ENCODE measurements at regions not wholly inside any gene's neighbourhood (a gene's known extent, or its start where the extent isn't known, plus 50 kb on each side); places are given as distances from the start of the nearest gene placed in this dataset.
A peak's percentile ranks its signal among the peaks of the same experiment; 100 is the strongest.
"Not testable (repeated sequence)": the region's sequence is repeated elsewhere in the genome, so short reads cannot be mapped to it uniquely, and the experiment has no call there.

DNA sequence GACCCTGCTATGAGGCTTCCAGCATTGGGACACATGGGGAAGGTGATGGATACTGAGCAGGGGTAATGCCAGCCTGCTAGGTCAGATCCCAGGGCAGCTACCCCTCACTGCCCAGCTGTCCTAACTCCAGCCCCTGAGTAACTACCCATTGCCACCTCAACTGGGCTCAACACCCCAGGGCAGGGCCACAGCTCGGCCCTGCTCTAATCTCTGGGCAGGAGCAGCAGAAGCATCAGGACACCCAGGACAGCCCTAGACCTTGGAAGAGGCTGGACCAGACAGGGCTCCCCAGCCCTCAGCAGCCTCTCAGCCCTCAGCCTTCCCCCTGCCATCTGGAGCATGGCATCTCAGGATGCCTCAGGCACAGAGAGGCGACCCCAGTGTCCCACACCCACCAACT lies 67.4 kb upstream of the TOP1 start:
- no peaks in the 10 kb centered on the region for H3K27me3 ChIP-seq (ENCODE audit: control insufficient read depth in 1 of 2, insufficient read depth in 2 of 2, low read length in 2 of 2)
- H3K9me3 ChIP-seq (ENCODE audit: control insufficient read depth in 2 of 2, insufficient read depth in 1 of 2, low read depth in 1 of 2, low read length in 1 of 2): no peaks in the 10 kb centered on the region
- H3K27ac ChIP-seq (ENCODE audit: low read depth in 2 of 2, low read length in 1 of 2): no peak overlapping the region
- no peak overlapping the region for H3K4me3 ChIP-seq (ENCODE audit: low read depth in 1 of 2, low read length in 2 of 2)
- H3K36me3 ChIP-seq (ENCODE audit: control insufficient read depth in 2 of 2, insufficient read depth in 2 of 2, low read length in 1 of 2): no peaks in the 10 kb centered on the region
- peaks cover 3% of the 10 kb centered on the region in 2 donors for H3K4me1 ChIP-seq (ENCODE audit: control insufficient read depth in 2 of 2, insufficient read depth in 2 of 2, low read length in 1 of 2)
- 69 to 71% methylated on average over 2 of the region's 2 CpGs for WGBS, 2 donors

DNA sequence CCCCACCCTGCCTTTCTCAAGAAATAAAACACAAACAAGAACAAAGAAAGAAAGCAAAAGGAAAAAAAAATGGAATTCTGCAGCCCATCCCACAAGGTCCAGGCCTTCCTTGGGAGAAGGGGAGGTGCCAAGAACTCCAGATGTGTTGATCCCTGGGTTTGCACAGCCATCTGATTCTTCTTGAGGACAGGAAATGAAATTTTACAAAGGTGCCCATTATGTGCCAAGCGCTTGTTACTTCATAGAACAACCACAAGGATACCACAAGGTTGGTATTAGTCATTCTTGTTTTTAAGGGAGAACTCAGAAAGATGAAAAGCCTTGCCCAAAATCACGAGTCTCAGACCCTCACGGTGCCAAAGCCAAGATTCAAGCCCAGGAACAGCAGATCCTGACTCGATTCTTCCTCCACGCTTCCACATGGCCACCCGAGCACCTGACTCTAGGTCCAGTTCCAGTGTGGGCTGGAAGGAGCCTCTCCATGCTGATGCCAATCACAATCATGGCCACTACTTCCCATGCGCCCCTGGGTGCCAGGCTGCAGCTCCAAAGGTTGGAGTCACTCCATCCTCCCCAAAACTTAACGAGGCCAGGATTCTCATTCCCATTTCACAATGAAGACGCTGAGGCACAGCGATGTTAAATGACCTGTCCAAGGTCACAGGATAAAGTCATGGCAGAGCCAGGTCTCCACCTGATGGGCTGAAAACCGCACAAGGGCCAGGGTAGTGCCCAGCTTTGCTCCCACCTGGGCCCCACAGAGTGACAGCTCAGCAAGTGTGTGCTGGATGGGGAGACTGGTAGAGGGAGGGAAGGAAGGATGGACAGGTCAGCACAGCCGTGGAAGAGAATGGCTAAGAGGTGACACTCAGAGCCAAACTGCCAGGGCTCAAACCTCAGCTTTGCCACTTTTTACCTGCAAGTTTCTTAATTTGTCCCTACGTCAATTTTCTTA lies 66.7 kb upstream of the TOP1 start:
- H3K36me3 ChIP-seq (ENCODE audit: control insufficient read depth in 2 of 2, insufficient read depth in 2 of 2, low read length in 1 of 2): no peaks in the 10 kb centered on the region
- H3K4me3 ChIP-seq (ENCODE audit: low read depth in 1 of 2, low read length in 2 of 2): no peak overlapping the region
- H3K9me3 ChIP-seq (ENCODE audit: control insufficient read depth in 2 of 2, insufficient read depth in 1 of 2, low read depth in 1 of 2, low read length in 1 of 2): no peaks in the 10 kb centered on the region
- H3K27me3 ChIP-seq (ENCODE audit: control insufficient read depth in 1 of 2, insufficient read depth in 2 of 2, low read length in 2 of 2): no peaks in the 10 kb centered on the region
- H3K4me1 ChIP-seq (ENCODE audit: control insufficient read depth in 2 of 2, insufficient read depth in 2 of 2, low read length in 1 of 2): peaks cover 3% of the 10 kb centered on the region in 2 donors
- 83 to 85% methylated on average over 13 of the region's 13 CpGs for WGBS, 2 donors
- H3K27ac ChIP-seq (ENCODE audit: low read depth in 2 of 2, low read length in 1 of 2): no peak overlapping the region

DNA sequence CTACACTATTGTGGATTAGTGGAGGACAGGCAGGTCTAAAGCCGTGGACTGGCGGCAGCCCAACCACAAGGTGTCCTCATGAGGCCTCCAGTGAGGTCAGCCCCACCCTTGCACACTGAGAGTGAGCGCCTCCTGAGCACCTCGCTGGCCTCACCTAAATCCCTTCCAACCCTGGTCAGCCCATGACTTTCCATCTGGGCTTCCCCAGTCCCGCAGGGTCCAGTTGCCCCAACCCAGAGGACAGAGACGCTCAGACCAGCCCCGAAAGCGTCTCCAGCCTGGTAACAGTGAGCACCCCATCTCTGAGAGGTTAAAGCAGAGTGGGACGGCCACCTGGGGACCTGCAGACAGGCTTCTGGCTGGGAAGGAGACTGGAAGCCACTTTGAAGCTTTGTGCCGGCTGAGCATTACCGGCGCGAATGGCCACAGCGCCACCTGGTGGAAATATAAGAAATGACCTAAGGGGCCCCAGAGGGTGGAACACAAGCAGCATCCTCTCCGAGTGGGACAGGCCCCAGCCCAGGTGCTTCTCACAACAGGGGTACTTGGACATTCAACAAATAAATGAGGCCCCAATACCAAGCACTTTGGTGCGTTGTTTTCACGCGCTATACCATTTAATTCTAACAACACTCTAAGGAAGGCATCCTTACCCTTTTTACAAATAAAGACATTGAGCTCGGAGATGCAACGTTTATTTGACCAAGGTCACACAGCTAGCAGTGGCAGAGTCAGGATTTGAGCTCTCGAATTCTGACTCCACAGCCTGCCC lies 65.7 kb upstream of the TOP1 start:
- no peaks in the 10 kb centered on the region for H3K36me3 ChIP-seq (ENCODE audit: control insufficient read depth in 2 of 2, insufficient read depth in 2 of 2, low read length in 1 of 2)
- H3K27ac ChIP-seq (ENCODE audit: low read depth in 2 of 2, low read length in 1 of 2): no peak overlapping the region
- H3K27me3 ChIP-seq (ENCODE audit: control insufficient read depth in 1 of 2, insufficient read depth in 2 of 2, low read length in 2 of 2): no peaks in the 10 kb centered on the region
- peaks cover 3% of the 10 kb centered on the region in 2 donors for H3K4me1 ChIP-seq (ENCODE audit: control insufficient read depth in 2 of 2, insufficient read depth in 2 of 2, low read length in 1 of 2)
- H3K4me3 ChIP-seq (ENCODE audit: low read depth in 1 of 2, low read length in 2 of 2): no peak overlapping the region
- 27 to 28% methylated on average over 21 of the region's 21 CpGs for WGBS, 2 donors
- H3K9me3 ChIP-seq (ENCODE audit: control insufficient read depth in 2 of 2, insufficient read depth in 1 of 2, low read depth in 1 of 2, low read length in 1 of 2): no peaks in the 10 kb centered on the region

DNA sequence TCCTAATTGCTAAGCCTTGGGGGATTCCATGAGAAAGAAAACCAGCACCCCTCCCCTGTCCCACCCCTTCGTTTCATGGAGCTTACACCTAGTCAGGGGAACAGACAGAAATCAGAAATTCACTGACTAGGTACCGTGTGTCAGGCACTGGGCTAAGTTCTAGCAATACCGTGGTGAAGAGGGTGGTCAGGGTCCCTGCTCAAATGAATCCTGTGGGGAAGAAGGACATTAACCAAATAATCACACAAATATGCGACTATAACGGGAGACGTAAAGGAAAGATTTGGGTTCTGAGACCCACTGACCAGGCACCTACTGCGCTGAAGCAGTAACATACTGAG lies 65.1 kb upstream of the TOP1 start:
- WGBS, 2 donors: 80 to 87% methylated on average over 7 of the region's 7 CpGs
- Histone ChIP-seq H3K4me3 (ENCODE audit: low read depth in 1 of 2, low read length in 2 of 2) (no peak overlapping the region), H3K9me3 (ENCODE audit: control insufficient read depth in 2 of 2, insufficient read depth in 1 of 2, low read depth in 1 of 2, low read length in 1 of 2) (no peaks in the 10 kb centered on the region), H3K36me3 (ENCODE audit: control insufficient read depth in 2 of 2, insufficient read depth in 2 of 2, low read length in 1 of 2) (no peaks in the 10 kb centered on the region), H3K4me1 (ENCODE audit: control insufficient read depth in 2 of 2, insufficient read depth in 2 of 2, low read length in 1 of 2) (peaks cover 3% of the 10 kb centered on the region in 2 donors), H3K27me3 (ENCODE audit: control insufficient read depth in 1 of 2, insufficient read depth in 2 of 2, low read length in 2 of 2) (no peaks in the 10 kb centered on the region), H3K27ac (ENCODE audit: low read depth in 2 of 2, low read length in 1 of 2) (no peak overlapping the region)

DNA sequence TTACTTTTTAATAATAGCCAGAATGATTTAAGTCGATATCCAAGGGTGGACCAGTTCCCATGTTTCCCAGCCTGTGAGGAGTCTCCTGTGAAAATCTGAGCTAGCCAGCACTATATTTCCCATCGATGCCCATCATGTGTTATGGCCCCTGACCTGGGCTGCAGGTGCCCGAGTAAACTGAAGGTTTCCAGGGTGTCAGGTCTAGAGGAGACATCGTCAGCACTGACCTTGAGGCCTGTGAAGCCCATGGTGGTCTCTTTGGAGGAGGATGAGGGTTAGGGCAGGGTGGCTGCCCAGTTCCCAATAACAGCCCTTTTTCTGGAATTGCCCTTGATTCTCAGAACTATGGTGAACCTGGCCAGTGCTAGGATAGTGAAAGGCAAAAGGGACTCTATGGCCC lies 63.0 kb upstream of the TOP1 start:
- Histone ChIP-seq H3K27ac (ENCODE audit: low read depth in 2 of 2, low read length in 1 of 2) (no peak overlapping the region), H3K36me3 (ENCODE audit: control insufficient read depth in 2 of 2, insufficient read depth in 2 of 2, low read length in 1 of 2) (no peaks in the 10 kb centered on the region), H3K9me3 (ENCODE audit: control insufficient read depth in 2 of 2, insufficient read depth in 1 of 2, low read depth in 1 of 2, low read length in 1 of 2) (no peaks in the 10 kb centered on the region), H3K4me3 (ENCODE audit: low read depth in 1 of 2, low read length in 2 of 2) (no peak overlapping the region), H3K4me1 (ENCODE audit: control insufficient read depth in 2 of 2, insufficient read depth in 2 of 2, low read length in 1 of 2) (peaks cover 3% of the 10 kb centered on the region in 2 donors), H3K27me3 (ENCODE audit: control insufficient read depth in 1 of 2, insufficient read depth in 2 of 2, low read length in 2 of 2) (no peaks in the 10 kb centered on the region)
- WGBS, 2 donors: 90 to 91% methylated on average over 4 of the region's 4 CpGs

DNA sequence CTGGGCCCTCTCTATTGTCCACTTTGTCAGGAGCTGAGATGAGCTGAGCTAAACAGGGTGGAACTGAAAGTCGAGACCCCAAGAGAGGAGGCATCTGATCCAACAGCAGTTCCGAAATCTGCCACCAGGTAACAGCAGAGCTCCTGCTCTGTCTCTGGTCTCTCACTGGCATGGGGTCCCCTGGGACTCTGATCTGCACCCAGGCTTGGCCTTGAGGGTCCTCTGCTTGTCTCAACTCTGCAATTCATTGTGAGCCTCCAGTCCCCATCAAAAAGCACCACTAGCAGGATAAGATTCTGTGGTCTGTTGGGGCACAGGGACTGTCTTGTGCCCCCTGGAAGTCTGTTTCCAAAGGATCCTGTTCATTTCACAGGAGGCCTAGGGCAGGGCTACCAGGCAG lies 62.5 kb upstream of the TOP1 start:
- no peaks in the 10 kb centered on the region for H3K9me3 ChIP-seq (ENCODE audit: control insufficient read depth in 2 of 2, insufficient read depth in 1 of 2, low read depth in 1 of 2, low read length in 1 of 2)
- H3K4me1 ChIP-seq (ENCODE audit: control insufficient read depth in 2 of 2, insufficient read depth in 2 of 2, low read length in 1 of 2): peaks cover 3% of the 10 kb centered on the region in 2 donors
- no peak overlapping the region for H3K27ac ChIP-seq (ENCODE audit: low read depth in 2 of 2, low read length in 1 of 2)
- 83 to 85% methylated on average over 2 of the region's 2 CpGs for WGBS, 2 donors
- H3K36me3 ChIP-seq (ENCODE audit: control insufficient read depth in 2 of 2, insufficient read depth in 2 of 2, low read length in 1 of 2): no peaks in the 10 kb centered on the region
- no peak overlapping the region for H3K4me3 ChIP-seq (ENCODE audit: low read depth in 1 of 2, low read length in 2 of 2)
- no peaks in the 10 kb centered on the region for H3K27me3 ChIP-seq (ENCODE audit: control insufficient read depth in 1 of 2, insufficient read depth in 2 of 2, low read length in 2 of 2)

DNA sequence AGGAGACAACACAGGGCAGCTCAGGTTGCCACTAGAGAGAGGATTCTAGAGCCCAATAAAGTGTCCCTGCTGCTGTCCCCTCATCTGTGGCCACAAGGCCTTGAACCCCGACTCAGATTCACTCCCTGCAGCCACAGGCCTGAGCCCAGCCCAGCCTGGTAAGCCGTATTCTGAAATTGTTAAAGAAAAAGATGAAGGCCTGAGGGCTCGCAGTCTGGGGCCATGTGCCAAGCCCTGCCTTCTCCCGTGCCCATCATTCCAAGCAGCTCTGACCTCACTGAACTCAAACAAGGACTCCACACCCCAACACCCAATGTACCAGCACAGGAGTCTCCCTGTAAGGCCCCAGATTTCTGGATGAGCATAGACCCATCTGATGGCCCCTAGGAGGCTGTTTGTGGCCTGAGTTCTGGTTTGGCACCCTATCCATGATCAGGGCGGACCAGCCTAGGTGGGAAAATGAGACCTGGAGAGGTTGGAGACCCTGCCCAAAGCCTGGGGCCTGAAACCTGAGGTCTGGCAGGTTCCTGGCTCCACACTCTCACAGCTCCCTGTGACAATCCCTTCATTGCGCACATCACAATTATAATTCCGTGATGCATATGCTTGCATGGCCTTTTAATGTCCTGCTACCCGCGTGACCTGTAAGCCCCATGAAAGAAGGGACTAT lies 62.0 kb upstream of the TOP1 start:
- Histone ChIP-seq H3K27me3 (ENCODE audit: control insufficient read depth in 1 of 2, insufficient read depth in 2 of 2, low read length in 2 of 2) (no peaks in the 10 kb centered on the region), H3K4me3 (ENCODE audit: low read depth in 1 of 2, low read length in 2 of 2) (no peak overlapping the region), H3K27ac (ENCODE audit: low read depth in 2 of 2, low read length in 1 of 2) (no peak overlapping the region), H3K4me1 (ENCODE audit: control insufficient read depth in 2 of 2, insufficient read depth in 2 of 2, low read length in 1 of 2) (peaks cover 3% of the 10 kb centered on the region in 2 donors), H3K36me3 (ENCODE audit: control insufficient read depth in 2 of 2, insufficient read depth in 2 of 2, low read length in 1 of 2) (no peaks in the 10 kb centered on the region), H3K9me3 (ENCODE audit: control insufficient read depth in 2 of 2, insufficient read depth in 1 of 2, low read depth in 1 of 2, low read length in 1 of 2) (no peaks in the 10 kb centered on the region)
- WGBS, 2 donors: 75 to 89% methylated on average over 9 of the region's 9 CpGs

DNA sequence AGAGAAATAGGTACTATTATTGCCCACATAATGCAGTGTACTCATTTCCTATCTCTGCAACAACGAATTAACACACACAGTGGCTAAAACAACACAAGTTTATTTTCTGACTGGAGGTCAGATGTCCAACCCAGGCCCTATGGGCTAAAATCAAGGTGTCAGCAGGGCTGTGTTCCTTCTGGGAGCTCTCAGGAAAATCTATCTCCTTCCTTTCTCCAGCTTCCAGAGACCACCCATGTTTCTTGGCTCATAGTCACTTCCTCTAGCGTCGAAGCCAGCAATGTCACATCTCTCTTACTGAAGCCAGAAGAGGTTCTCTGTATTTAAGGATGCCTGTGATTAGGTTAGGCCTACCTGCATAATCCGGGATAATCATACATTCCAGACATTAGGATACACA lies 60.9 kb upstream of the TOP1 start:
- WGBS, 2 donors: 80 to 84% methylated on average over 4 of the region's 4 CpGs
- Histone ChIP-seq H3K27ac (ENCODE audit: low read depth in 2 of 2, low read length in 1 of 2) (no peak overlapping the region), H3K9me3 (ENCODE audit: control insufficient read depth in 2 of 2, insufficient read depth in 1 of 2, low read depth in 1 of 2, low read length in 1 of 2) (no peaks in the 10 kb centered on the region), H3K27me3 (ENCODE audit: control insufficient read depth in 1 of 2, insufficient read depth in 2 of 2, low read length in 2 of 2) (no peaks in the 10 kb centered on the region), H3K36me3 (ENCODE audit: control insufficient read depth in 2 of 2, insufficient read depth in 2 of 2, low read length in 1 of 2) (no peaks in the 10 kb centered on the region), H3K4me1 (ENCODE audit: control insufficient read depth in 2 of 2, insufficient read depth in 2 of 2, low read length in 1 of 2) (peaks cover 2% of the 10 kb centered on the region in 2 donors), H3K4me3 (ENCODE audit: low read depth in 1 of 2, low read length in 2 of 2) (no peak overlapping the region)

DNA sequence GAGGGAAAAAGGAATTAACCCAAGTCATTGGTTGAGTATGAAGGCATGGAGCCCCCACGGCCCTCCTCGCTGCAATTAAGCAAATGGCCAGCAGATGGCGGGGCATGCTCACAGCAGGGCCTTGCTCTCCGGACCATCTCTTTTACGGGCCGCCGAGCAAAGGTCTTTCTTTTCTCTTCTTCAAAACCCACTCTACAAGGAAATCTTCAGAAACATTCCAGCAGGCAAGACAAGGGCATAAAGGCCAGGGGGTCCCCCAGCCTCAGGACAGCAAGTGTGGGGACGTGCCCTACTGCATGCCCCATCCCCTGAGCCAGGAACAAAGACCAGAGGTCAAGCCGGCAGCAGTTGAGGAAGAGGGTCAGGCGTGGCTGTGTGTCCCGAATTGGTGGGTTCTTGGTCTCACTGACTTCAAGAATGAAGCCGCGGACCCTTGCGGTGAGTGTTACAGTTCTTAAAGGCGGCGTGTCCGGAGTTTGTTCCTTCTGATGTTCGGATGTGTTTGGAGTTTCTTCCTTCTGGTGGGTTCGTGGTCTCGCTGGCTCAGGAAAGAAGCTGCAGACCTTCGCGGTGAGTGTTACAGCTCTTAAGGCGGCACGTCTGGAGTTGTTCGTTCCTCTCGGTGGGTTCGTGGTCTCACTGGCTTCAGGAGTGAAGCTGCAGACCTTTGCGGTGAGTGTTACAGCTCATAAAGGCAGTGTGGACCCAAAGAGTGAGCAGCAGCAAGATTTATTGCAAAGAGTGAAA lies 59.6 kb upstream of the TOP1 start:
- H3K4me3 ChIP-seq (ENCODE audit: low read depth in 1 of 2, low read length in 2 of 2): peak overlapping the region in 1 of 2 donors; percentile 43
- H3K27ac ChIP-seq (ENCODE audit: low read depth in 2 of 2, low read length in 1 of 2); H3K9me3 ChIP-seq (ENCODE audit: control insufficient read depth in 2 of 2, insufficient read depth in 1 of 2, low read depth in 1 of 2, low read length in 1 of 2); H3K36me3 ChIP-seq (ENCODE audit: control insufficient read depth in 2 of 2, insufficient read depth in 2 of 2, low read length in 1 of 2); H3K4me1 ChIP-seq (ENCODE audit: control insufficient read depth in 2 of 2, insufficient read depth in 2 of 2, low read length in 1 of 2); H3K27me3 ChIP-seq (ENCODE audit: control insufficient read depth in 1 of 2, insufficient read depth in 2 of 2, low read length in 2 of 2): not testable (repeated sequence)
- 16 to 27% methylated on average over 24 to 28 of the region's 28 CpGs for WGBS, 2 donors
